A549 (cell line): ENCODE measurements at regions not wholly inside any gene's neighbourhood (a gene's known extent, or its start where the extent isn't known, plus 50 kb on each side); places are given as distances from the start of the nearest gene placed in this dataset.
"Not testable (repeated sequence)": the region's sequence is repeated elsewhere in the genome, so short reads cannot be mapped to it uniquely, and the experiment has no call there.

ENCODE experiments used
- ATAC-seq, 2 experiments: fragments of 200-7000 bp in 1 of 2; fragments of >200 bp in 1 of 2; cut with Nextera tagmentation in 1 of 2; cut with Tn5 transposase in 1 of 2; 3 replicates each; pipeline versions ENCODE4 v1.8.0 to v1.9.1; 2018 to 2020; ENCODE audit warnings: mild to moderate bottlenecking in 1 of 2, moderate library complexity in 1 of 2
- CTCF ChIA-PET: fragments of 300-600 bp; sonication (Branson Sonifier 250); formaldehyde crosslinking; extraction: SDS; loops from one replicate; lab custom pipeline; 2021; ENCODE audit warnings: antibody characterized with exemption, inconsistent platforms; lab: Yijun Ruan, JAX
- POLR2A ChIA-PET: fragments of 350-600 bp; formaldehyde crosslinking; extraction: SDS; loops from one replicate; lab custom pipeline; 2021; ENCODE audit warnings: antibody characterized with exemption, inconsistent platforms; lab: Yijun Ruan, JAX
- DNase-seq, 2 experiments: peaks; one replicate each; pipeline versions ENCODE4 v3.0.0 to v3.0.0-alpha.2; 2011 to 2016; ENCODE audit warnings: low read depth in 1 of 2, low spot score in 1 of 2
- FAIRE-seq: peaks from 2 replicates; lab custom pipeline; 2011; peaks lifted over from hg19 to GRCh38; lab: Jason Lieb, UNC
- H3K27ac ChIP-seq, 2 experiments: fragments of >200 bp; sonication (Bioruptor Twin); formaldehyde crosslinking; 3 replicates each; pipeline ENCODE4 v1.5.1; 2016 to 2017
- H3K4me1 ChIP-seq: fragments of >200 bp; sonication (Bioruptor Twin); formaldehyde crosslinking; 3 replicates; pipeline ENCODE4 v1.6.1; 2016
- H3K4me2 ChIP-seq: fragments of >200 bp; sonication (Bioruptor Twin); formaldehyde crosslinking; 3 replicates; pipeline ENCODE4 v1.6.1; 2016
- H3K4me3 ChIP-seq: fragments of >200 bp; sonication (Bioruptor Twin); formaldehyde crosslinking; 3 replicates; pipeline ENCODE4 v1.5.1; 2016
- H3K9me3 ChIP-seq: fragments of >200 bp; sonication (Bioruptor Twin); formaldehyde crosslinking; 3 replicates; pipeline ENCODE4 v1.6.1; 2016
- JUN ChIP-seq, 2 experiments: fragments of >200 bp; sonication (Bioruptor Twin); formaldehyde crosslinking; IDR thresholded peaks; 2 replicates in 1 of 2; 3 replicates in 1 of 2; pipeline ENCODE4 v1.6.1; 2016 to 2017
- MAFK ChIP-seq: fragments of 450-650 bp; IDR thresholded peaks from 2 replicates; pipeline ENCODE4 v1.6.1; 2014; ENCODE audit not compliant: partially characterized antibody
- PHF8 ChIP-seq: fragments of 200-600 bp; sonication (generic); IDR thresholded peaks from 2 replicates; pipeline ENCODE4 v1.6.1; 2016; ENCODE audit warnings: low read depth, mild to moderate bottlenecking, antibody characterized with exemption, moderate library complexity, borderline replicate concordance
- POLR2A ChIP-seq: IDR thresholded peaks from 2 replicates; pipeline ENCODE4 v1.6.1; 2012; ENCODE audit warnings: mild to moderate bottlenecking, low read length
- WGBS: methylation state at CpG from one replicate; pipeline ENCODE4 v1.1.6; 2017; ENCODE audit errors: missing lambda C conversion rate; 5-methylcytosine and 5-hydroxymethylcytosine counted together
- TF ChIP-seq, protein P1 (sequence below): IDR thresholded peaks from 2 replicates; pipeline ENCODE4 v1.6.1; 2012
- TF ChIP-seq, protein P2 (sequence below): fragments of 200-600 bp; sonication (generic); IDR thresholded peaks from 2 replicates; pipeline ENCODE4 v1.6.1; 2016; ENCODE audit warnings: antibody characterized with exemption, mild to moderate bottlenecking, moderate library complexity

DNA sequence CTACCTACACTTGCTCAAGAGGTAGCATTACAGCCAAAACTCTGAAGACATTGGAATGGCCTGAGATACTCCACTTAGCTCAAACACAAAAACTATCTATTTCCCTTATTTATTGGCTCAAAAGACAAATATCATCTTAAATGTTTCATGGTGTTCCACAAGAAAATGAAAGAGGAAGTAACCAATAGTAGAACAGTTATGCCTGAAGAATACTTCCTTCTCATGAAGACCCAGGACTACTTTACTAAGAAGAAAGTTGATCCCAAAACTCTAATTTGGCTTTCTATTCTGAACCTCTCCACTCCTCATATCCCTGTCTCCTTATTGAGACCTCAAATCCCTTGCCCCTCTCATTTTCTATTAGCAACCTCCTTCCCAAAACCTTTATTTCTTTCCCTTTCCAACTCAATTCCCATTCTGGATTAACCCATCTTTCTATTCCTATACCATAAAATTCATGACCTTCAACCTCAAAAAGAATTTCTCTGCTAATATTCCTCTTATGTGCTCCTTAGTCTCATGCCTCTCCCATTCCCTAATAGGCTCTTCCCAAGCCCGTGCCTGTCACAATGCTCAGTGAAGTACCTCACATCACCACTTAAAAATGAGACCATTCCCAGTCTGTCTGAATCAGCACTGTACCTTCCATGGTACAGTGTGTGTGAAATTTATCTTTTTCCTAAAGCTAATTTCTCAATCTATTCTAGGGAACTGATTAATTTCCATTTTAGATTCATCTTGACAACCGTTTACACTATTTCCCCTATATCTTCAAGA, 302.2 kb downstream of the ZNF37A start:
- FAIRE-seq: not testable (repeated sequence)
- WGBS: 9% methylated on average over 2 of the region's 2 CpGs

DNA sequence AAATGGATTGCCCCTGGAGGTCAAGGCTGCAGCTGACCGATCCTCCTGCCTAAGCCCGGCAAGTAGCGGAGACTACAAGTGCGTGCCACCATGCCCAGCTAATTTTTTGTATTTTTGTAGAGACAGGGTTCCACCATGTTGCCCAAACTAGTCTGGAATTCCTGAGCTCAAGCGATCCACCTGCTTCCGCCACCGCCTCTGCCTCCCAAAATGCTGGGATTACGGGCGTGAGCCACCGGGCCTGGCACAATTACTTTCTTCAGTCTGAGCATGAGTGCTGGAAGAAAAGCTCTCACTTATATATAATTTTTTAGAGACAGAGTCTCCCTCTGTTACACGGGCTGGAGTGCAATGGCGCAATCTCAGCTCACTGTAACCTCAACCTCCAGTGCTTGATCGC, 307.4 kb downstream of the ZNF37A start:
- POLR2A ChIA-PET: interaction anchor here (1.0 kb wide), 1 partner anchor 392 kb away, joined by 3 read pairs; the partner anchor contains the start of gene ZNF33A
- FAIRE-seq, H3K4me1 ChIP-seq, H3K9me3 ChIP-seq, ATAC-seq, CTCF ChIA-PET, DNase-seq: not testable (repeated sequence)
- 83% methylated on average over 13 of the region's 13 CpGs for WGBS
- Histone ChIP-seq H3K27ac (peak overlapping the region in 1 of 2 experiments; percentile 97; a peak in 1 of 6 replicates), H3K4me3 (peak overlapping the region; percentile 90), H3K4me2 (peak overlapping the region; percentile 81)

More for the DNA sequence above, 302.2 kb downstream of the ZNF37A start:
- DNase-seq, H3K4me3 ChIP-seq, H3K9me3 ChIP-seq, H3K4me2 ChIP-seq, CTCF ChIA-PET, POLR2A ChIA-PET, H3K4me1 ChIP-seq, H3K27ac ChIP-seq: not testable (repeated sequence)
- ATAC-seq: peak; percentile 60 to 76; a peak in 3 of 6 replicates

DNA sequence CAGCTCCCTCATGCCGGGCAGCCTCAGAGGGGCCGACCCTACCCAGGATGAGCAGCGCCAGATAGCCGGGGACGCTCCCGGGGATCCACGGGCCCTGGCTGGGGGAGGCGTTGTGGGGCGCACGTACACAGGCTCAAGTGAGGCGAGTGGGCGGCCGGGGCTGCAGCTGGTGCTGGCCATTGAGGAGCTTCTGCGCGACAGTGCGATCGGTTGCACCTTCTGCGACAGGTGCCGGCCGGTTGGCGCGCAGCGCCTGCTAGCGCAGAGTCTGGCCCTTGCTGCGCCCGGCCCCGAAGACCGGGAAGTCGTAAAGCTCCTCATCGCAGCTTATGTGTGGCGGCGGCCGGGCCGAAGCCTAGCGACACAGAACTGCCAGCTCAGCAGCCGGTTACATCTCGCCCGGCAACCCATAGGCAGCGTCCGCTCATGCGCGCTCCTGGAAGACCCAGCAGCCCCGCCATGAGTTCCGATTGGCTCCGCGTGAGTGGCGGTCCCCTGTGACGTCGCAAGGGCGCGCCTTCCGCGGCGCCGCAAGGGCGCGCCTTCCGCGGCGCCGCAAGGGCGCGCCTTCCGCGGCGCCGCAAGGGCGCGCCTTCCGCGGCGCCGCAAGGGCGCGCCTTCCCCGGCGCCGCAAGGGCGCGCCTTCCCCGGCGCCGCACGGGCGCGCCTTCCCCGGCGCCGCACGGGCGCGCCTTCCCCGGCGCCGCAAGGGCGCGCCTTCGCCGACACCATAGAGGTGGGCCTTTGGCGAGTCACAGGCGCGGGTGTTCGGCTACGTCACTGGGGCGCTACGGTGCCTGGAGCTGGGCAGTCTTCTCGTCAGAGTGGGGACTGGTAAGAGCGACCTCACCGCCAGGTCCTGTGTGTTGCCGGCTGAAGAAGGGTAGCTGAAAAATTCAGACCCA, 308.6 kb downstream of the ZNF37A start:
- H3K27ac ChIP-seq: peak overlapping the region; percentile 90 to 97
- H3K4me1 ChIP-seq, H3K9me3 ChIP-seq, FAIRE-seq, CTCF ChIA-PET: not testable (repeated sequence)
- POLR2A ChIA-PET: interaction anchor here (0.9 to 1.0 kb wide), 2 partner anchors 393 to 426 kb away, joined by 3 to 4 read pairs; partner anchors contain the start of genes ZNF25 and ZNF33A
- ATAC-seq: peak; percentile 100
- peak overlapping the region; percentile 82 for H3K4me2 ChIP-seq
- peak; percentile 70 to 96 for DNase-seq
- H3K4me3 ChIP-seq: peak overlapping the region; percentile 90
- under 1% methylated on average over 13 of the region's 110 CpGs for WGBS
- TF ChIP-seq POLR2A (peak; percentile 79), JUN (IDR thresholded peaks at IDR 0.05) (peak in 1 of 2 experiments; percentile 61; a peak in 1 of 5 replicates), PHF8 (peak; percentile 61; the same call in 1 of the 2 replicates), MAFK (peak; percentile 57)
- TF ChIP-seq, protein P1, sequence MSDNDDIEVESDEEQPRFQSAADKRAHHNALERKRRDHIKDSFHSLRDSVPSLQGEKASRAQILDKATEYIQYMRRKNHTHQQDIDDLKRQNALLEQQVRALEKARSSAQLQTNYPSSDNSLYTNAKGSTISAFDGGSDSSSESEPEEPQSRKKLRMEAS: 0 out of 2 replicates have a peak, but pooled peaks have one; percentile 21

DNA sequence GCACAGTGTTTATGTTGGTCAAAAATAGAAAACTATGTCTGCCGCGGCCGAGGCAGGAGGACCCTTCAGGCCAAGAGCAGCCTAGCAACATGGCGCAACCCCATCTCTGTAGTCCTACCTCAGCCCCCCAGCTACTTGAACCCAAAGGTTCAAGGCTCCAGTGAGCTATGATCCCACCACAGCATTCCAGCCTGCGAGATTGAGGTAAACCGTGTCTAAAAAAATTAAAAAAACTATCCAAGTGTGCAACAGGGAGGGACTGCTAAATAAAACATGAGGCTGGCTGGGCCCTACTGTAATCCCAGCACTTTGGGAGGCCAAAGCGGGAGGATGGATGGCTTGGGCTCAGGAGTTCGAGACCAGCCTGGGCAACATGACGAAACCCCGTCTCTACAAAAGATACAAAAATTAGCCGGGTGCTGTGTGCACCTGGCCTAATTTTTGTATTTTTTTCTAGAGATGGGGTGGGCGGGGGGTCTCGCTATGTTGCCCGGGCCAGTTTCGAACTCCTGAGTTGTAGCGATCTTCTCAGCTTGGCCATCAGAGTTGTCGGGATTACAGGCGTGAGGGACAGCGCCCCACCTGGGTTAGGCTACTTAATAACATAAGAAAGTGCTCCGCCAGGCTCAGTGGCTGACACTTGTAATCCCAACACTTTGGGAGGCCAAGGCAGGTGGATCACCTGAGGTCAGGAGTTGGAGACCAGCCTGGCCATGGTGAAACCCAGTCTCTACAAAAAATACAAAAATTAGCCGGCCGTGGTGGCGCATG, 309.4 kb downstream of the ZNF37A start:
- peak overlapping the region; percentile 82 for H3K4me2 ChIP-seq
- peak; percentile 72; the same call in 1 of the 2 replicates for TF ChIP-seq PHF8
- H3K4me3 ChIP-seq: peak overlapping the region; percentile 62
- H3K9me3 ChIP-seq, H3K4me1 ChIP-seq, CTCF ChIA-PET, POLR2A ChIA-PET, ATAC-seq, FAIRE-seq: not testable (repeated sequence)
- peak overlapping the region; percentile 86 to 95 for H3K27ac ChIP-seq
- peak in 1 of 2 experiments; percentile 37 for DNase-seq
- 64% methylated on average over 22 of the region's 23 CpGs for WGBS

DNA sequence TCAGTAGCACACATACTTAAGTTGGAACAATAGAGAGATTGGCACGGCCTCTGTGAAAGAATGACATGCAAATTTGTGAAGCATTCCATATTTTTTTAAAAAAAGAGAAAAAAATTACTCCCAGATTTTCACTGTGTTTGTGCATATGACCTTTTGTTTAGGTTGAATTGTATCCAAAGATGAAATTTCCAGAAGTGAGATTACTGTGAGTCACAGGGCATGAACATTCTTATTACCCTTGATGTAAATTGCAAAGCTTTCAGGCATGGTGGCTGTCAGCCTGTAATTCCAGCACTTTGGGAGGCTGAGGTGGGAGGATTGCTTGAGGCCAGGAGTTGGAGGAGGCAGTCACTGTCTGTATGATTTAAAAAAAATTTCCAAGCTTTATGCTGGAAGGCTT, 329.5 kb downstream of the ZNF37A start:
- H3K4me1 ChIP-seq, FAIRE-seq, ATAC-seq, H3K9me3 ChIP-seq, DNase-seq, POLR2A ChIA-PET, H3K4me2 ChIP-seq, CTCF ChIA-PET, H3K27ac ChIP-seq, H3K4me3 ChIP-seq: not testable (repeated sequence)
- WGBS: 92% methylated on average over 1 of the region's 1 CpG

DNA sequence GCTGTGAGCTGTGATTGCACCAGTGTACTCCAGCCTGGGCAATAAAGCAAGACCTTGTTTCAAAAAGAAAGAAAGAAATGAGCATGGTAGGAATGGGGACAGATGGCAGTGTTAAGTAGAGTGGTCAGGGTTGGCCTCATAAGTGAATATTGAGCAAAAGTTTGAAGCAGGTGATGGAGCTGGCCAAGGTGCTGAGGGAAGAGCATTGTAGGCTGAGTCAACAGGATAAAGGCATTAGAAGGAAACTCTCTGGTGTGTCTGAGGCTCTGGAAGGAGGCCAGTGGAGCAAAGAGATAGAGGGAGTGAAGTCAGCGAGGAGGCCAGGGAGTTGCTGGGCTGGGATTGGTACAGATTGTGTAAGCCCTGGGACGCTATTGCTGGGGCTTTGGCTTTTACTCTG, 336.1 kb downstream of the ZNF37A start:
- CTCF ChIA-PET, FAIRE-seq, H3K4me2 ChIP-seq, H3K4me3 ChIP-seq, H3K9me3 ChIP-seq, POLR2A ChIA-PET, H3K4me1 ChIP-seq, DNase-seq, ATAC-seq, H3K27ac ChIP-seq: not testable (repeated sequence)
- 92% methylated on average over 2 of the region's 2 CpGs for WGBS
- TF ChIP-seq, protein P2, sequence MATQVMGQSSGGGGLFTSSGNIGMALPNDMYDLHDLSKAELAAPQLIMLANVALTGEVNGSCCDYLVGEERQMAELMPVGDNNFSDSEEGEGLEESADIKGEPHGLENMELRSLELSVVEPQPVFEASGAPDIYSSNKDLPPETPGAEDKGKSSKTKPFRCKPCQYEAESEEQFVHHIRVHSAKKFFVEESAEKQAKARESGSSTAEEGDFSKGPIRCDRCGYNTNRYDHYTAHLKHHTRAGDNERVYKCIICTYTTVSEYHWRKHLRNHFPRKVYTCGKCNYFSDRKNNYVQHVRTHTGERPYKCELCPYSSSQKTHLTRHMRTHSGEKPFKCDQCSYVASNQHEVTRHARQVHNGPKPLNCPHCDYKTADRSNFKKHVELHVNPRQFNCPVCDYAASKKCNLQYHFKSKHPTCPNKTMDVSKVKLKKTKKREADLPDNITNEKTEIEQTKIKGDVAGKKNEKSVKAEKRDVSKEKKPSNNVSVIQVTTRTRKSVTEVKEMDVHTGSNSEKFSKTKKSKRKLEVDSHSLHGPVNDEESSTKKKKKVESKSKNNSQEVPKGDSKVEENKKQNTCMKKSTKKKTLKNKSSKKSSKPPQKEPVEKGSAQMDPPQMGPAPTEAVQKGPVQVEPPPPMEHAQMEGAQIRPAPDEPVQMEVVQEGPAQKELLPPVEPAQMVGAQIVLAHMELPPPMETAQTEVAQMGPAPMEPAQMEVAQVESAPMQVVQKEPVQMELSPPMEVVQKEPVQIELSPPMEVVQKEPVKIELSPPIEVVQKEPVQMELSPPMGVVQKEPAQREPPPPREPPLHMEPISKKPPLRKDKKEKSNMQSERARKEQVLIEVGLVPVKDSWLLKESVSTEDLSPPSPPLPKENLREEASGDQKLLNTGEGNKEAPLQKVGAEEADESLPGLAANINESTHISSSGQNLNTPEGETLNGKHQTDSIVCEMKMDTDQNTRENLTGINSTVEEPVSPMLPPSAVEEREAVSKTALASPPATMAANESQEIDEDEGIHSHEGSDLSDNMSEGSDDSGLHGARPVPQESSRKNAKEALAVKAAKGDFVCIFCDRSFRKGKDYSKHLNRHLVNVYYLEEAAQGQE: peak; percentile 38; the same call in 1 of the 2 replicates

DNA sequence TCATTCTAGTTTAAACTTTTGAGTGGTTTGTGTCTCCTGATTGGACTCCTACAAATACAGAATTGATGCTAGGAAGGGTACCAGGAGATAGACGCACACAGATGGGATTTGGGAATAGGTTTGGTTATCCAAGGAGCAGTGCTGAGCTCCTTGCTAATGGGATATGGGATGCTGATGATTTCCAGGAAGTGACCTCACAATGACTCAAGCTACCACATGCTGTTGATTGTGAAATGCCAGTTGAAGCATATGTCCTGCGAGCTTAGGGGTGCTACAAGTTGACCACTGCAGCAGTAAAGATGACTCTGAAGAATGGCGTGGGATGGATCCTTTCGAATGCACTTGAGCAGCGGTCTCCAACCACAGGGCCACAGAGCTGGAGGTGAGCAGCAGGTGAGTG, 343.2 kb downstream of the ZNF37A start:
- ATAC-seq, H3K4me2 ChIP-seq, H3K4me1 ChIP-seq, H3K4me3 ChIP-seq, CTCF ChIA-PET, DNase-seq, H3K9me3 ChIP-seq, POLR2A ChIA-PET, FAIRE-seq, H3K27ac ChIP-seq: not testable (repeated sequence)
- 98% methylated on average over 5 of the region's 5 CpGs for WGBS
